Fibroblast of lung (primary cell): ENCODE measurements at regions not wholly inside any gene's neighbourhood (a gene's known extent, or its start where the extent isn't known, plus 50 kb on each side); places are given as distances from the start of the nearest gene placed in this dataset.

Experiments used
- CTCF ChIP-seq, 2 donors: IDR thresholded peaks in 1 of 2; conservative IDR thresholded peaks in 1 of 2; 1 replicate in 1 of 2; 2 replicates in 1 of 2; pipeline ENCODE4 v1.5.1; 2011 to 2012; ENCODE audit warnings: low read length in 2 of 2, control low read depth in 1 of 2, inconsistent platforms in 1 of 2, low read depth in 1 of 2, mild to moderate bottlenecking in 1 of 2
- EZH2 ChIP-seq: IDR thresholded peaks from 2 replicates; pipeline ENCODE4 v1.5.1; 2012; ENCODE audit warnings: low read length, control low read depth, mild to moderate bottlenecking; ENCODE audit errors: missing control alignments

GRCh38 chr11:37973941-37974340 lies 1375.9 kb upstream of the RAG2 start:
- no peak for TF ChIP-seq CTCF (conservative IDR thresholded peaks at IDR 0.05 in 1 of 2, IDR thresholded peaks at IDR 0.05 in 1 of 2; ENCODE audit: low read depth in 1 of 2, low read length in 2 of 2)
- TF ChIP-seq EZH2: no peak
